Colon (tissue), 2 donors: ENCODE measurements at regions not wholly inside any gene's neighbourhood (a gene's known extent, or its start where the extent isn't known, plus 50 kb on each side); places are given as distances from the start of the nearest gene placed in this dataset.
A peak's percentile ranks its signal among the peaks of the same experiment; 100 is the strongest.

ENCODE experiments used
- FAIRE-seq: peaks from 2 replicates; lab custom pipeline; 2012; peaks lifted over from hg19 to GRCh38; lab: Jason Lieb, UNC
- donor health status: control.
- donor health status: control.

- FAIRE-seq, result no peak
Measured at GRCh38 chr21:38556390-38556789, 58.1 kb upstream of the ERG start.

GRCh38 chr21:38561205-38561604, 62.9 kb upstream of the ERG start:
- FAIRE-seq, result no peak

- peak; percentile 53 for FAIRE-seq
Measured at GRCh38 chr21:38561613-38562581, 63.6 kb upstream of the ERG start.

GRCh38 chr21:38567335-38567969, 69.2 kb upstream of the ERG start:
- FAIRE-seq, result no peak

GRCh38 chr21:38567970-38568360, 69.7 kb upstream of the ERG start:
- no peak for FAIRE-seq

- FAIRE-seq, result no peak
Measured at GRCh38 chr21:38569733-38570132, 71.5 kb upstream of the ERG start.

GRCh38 chr21:38570596-38570995, 72.3 kb upstream of the ERG start:
- no peak for FAIRE-seq

- no peak for FAIRE-seq
Measured at GRCh38 chr21:38574895-38575575, 76.8 kb upstream of the ERG start.

- no peak for FAIRE-seq
Measured at GRCh38 chr21:38577887-38578286, 79.6 kb upstream of the ERG start.

- FAIRE-seq, result no peak
Measured at GRCh38 chr21:38590449-38591217, 92.4 kb upstream of the ERG start.

- FAIRE-seq, result no peak
Measured at GRCh38 chr21:38591218-38591537, 92.9 kb upstream of the ERG start.

GRCh38 chr21:38596264-38597042, 98.2 kb upstream of the ERG start:
- FAIRE-seq, result no peak

- FAIRE-seq, result no peak
Measured at GRCh38 chr21:38597421-38597820, 99.1 kb upstream of the ERG start.

GRCh38 chr21:38598413-38598812, 100.1 kb upstream of the ERG start:
- no peak for FAIRE-seq

GRCh38 chr21:38599381-38599975, 101.2 kb upstream of the ERG start:
- FAIRE-seq, result no peak

- no peak for FAIRE-seq
Measured at GRCh38 chr21:38600106-38600505, 101.8 kb upstream of the ERG start.

GRCh38 chr21:38605236-38605635, 107.0 kb upstream of the ERG start:
- no peak for FAIRE-seq

GRCh38 chr21:38609580-38609979, 111.3 kb upstream of the ERG start:
- no peak for FAIRE-seq

- FAIRE-seq, result no peak
Measured at GRCh38 chr21:38610623-38611251, 112.5 kb upstream of the ERG start.

GRCh38 chr21:38611277-38611676, 113.0 kb upstream of the ERG start:
- no peak for FAIRE-seq

GRCh38 chr21:38613686-38614085, 115.4 kb upstream of the ERG start:
- no peak for FAIRE-seq
